ENCODE measurements at regions not wholly inside any gene's neighbourhood (a gene's known extent, or its start where the extent isn't known, plus 50 kb on each side); places are given as distances from the start of the nearest gene placed in this dataset.

- TF ChIP-seq CTCF (IDR thresholded peaks at IDR 0.05) (no peak), EZH2 (IDR thresholded peaks at IDR 0.05) (no peak), EZH2phosphoT487 (IDR thresholded peaks at IDR 0.05) (no peak)
Observed at GRCh38 chr9:34773306-34773910, 63.5 kb upstream of the CCL21 start.
